SK-N-SH (cell line): ENCODE measurements at regions not wholly inside any gene's neighbourhood (a gene's known extent, or its start where the extent isn't known, plus 50 kb on each side); places are given as distances from the start of the nearest gene placed in this dataset.

Experiments used
- CHD2 ChIP-seq: fragments of 150-350 bp; IDR thresholded peaks from 2 replicates; pipeline ENCODE4 v1.6.1; 2018; ENCODE audit warnings: low read length; ENCODE audit not compliant: partially characterized antibody
- CTCF ChIP-seq: fragments of 200-600 bp; sonication (generic); IDR thresholded peaks from 2 replicates; pipeline ENCODE4 v1.6.1; 2017; ENCODE audit warnings: antibody characterized with exemption, mild to moderate bottlenecking, moderate library complexity
- EP300 ChIP-seq, 2 experiments: IDR thresholded peaks; 2 replicates each; pipeline versions ENCODE4 v1.4.0 to v1.6.1; 2012; ENCODE audit warnings: borderline replicate concordance in 1 of 2, low read depth in 1 of 2, low read length in 1 of 2
- FOSL2 ChIP-seq: IDR thresholded peaks from 2 replicates; pipeline ENCODE4 v1.4.0; 2012; ENCODE audit warnings: low read depth, mild to moderate bottlenecking, moderate library complexity, borderline replicate concordance
- FOXM1 ChIP-seq: IDR thresholded peaks from 2 replicates; pipeline ENCODE4 v1.4.0; 2012; ENCODE audit warnings: low read depth, mild to moderate bottlenecking
- GABPA ChIP-seq: IDR thresholded peaks from 2 replicates; pipeline ENCODE4 v1.4.0; 2012; ENCODE audit warnings: low read depth, mild to moderate bottlenecking
- JUND ChIP-seq: IDR thresholded peaks from 2 replicates; pipeline ENCODE4 v1.4.0; 2012
- POLR2AphosphoS5 ChIP-seq: IDR thresholded peaks from 2 replicates; pipeline ENCODE4 v1.6.1; 2012; ENCODE audit warnings: low read depth, low read length
- RAD21 ChIP-seq: IDR thresholded peaks from 2 replicates; pipeline ENCODE4 v1.6.1; 2012; ENCODE audit warnings: mild to moderate bottlenecking, low read length
- RCOR1 ChIP-seq: fragments of 150-350 bp; IDR thresholded peaks from 2 replicates; pipeline ENCODE4 v1.6.1; 2017; ENCODE audit warnings: antibody characterized with exemption, low read length
- TAF1 ChIP-seq: IDR thresholded peaks from 2 replicates; pipeline ENCODE4 v1.6.1; 2012; ENCODE audit warnings: low read depth, mild to moderate bottlenecking, low read length, moderate library complexity, borderline replicate concordance
- TF ChIP-seq, protein P1 (sequence below): IDR thresholded peaks from 2 replicates; pipeline ENCODE4 v1.4.0; 2012; ENCODE audit warnings: low read depth
- TF ChIP-seq, protein P2 (sequence below): IDR thresholded peaks from 2 replicates; pipeline ENCODE4 v1.6.1; 2012; ENCODE audit warnings: mild to moderate bottlenecking, low read depth, low read length, moderate library complexity

DNA sequence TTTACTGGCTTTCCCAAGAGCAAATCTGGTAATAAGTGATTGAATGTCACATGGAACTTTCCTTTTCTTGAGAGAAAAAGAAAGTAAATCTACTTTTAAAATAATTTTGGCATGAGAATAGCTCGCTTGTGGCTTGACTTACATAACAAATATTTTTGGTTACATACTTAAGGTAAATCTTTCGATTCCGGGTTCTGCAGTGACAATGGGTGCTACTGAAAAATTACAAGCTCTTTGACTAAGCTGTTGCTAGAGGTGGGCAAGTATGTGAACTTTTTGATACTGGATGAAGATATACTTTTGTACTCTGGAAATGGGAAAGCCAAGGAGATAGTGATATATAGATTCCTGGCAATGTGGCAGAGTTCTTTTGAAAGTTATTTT lies 51.9 kb upstream of the OTOL1 start:
- no peak for TF ChIP-seq RCOR1
- no peak for TF ChIP-seq GABPA
- TF ChIP-seq, protein P1, sequence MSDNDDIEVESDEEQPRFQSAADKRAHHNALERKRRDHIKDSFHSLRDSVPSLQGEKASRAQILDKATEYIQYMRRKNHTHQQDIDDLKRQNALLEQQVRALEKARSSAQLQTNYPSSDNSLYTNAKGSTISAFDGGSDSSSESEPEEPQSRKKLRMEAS: no peak
- no peak for TF ChIP-seq CHD2
- TF ChIP-seq CTCF: no peak
- TF ChIP-seq, protein P2, sequence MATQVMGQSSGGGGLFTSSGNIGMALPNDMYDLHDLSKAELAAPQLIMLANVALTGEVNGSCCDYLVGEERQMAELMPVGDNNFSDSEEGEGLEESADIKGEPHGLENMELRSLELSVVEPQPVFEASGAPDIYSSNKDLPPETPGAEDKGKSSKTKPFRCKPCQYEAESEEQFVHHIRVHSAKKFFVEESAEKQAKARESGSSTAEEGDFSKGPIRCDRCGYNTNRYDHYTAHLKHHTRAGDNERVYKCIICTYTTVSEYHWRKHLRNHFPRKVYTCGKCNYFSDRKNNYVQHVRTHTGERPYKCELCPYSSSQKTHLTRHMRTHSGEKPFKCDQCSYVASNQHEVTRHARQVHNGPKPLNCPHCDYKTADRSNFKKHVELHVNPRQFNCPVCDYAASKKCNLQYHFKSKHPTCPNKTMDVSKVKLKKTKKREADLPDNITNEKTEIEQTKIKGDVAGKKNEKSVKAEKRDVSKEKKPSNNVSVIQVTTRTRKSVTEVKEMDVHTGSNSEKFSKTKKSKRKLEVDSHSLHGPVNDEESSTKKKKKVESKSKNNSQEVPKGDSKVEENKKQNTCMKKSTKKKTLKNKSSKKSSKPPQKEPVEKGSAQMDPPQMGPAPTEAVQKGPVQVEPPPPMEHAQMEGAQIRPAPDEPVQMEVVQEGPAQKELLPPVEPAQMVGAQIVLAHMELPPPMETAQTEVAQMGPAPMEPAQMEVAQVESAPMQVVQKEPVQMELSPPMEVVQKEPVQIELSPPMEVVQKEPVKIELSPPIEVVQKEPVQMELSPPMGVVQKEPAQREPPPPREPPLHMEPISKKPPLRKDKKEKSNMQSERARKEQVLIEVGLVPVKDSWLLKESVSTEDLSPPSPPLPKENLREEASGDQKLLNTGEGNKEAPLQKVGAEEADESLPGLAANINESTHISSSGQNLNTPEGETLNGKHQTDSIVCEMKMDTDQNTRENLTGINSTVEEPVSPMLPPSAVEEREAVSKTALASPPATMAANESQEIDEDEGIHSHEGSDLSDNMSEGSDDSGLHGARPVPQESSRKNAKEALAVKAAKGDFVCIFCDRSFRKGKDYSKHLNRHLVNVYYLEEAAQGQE: no peak
- TF ChIP-seq POLR2AphosphoS5: no peak
- no peak for TF ChIP-seq EP300 (IDR thresholded peaks at IDR 0.05; ENCODE audit: borderline replicate concordance in 1 of 2, low read depth in 1 of 2, low read length in 1 of 2)
- no peak for TF ChIP-seq TAF1
- TF ChIP-seq FOSL2: no peak
- no peak for TF ChIP-seq FOXM1
- no peak for TF ChIP-seq RAD21
- TF ChIP-seq JUND: no peak
